IMR-90 (cell line): ENCODE measurements at regions not wholly inside any gene's neighbourhood (a gene's known extent, or its start where the extent isn't known, plus 50 kb on each side); places are given as distances from the start of the nearest gene placed in this dataset.

Experiments
- BHLHE40 ChIP-seq: fragments of 150-350 bp; IDR thresholded peaks from 2 replicates; pipeline ENCODE4 v1.6.1; 2016; ENCODE audit warnings: mild to moderate bottlenecking, low read depth, low read length
- POLR2A ChIP-seq: IDR thresholded peaks from 2 replicates; pipeline ENCODE4 v1.6.1; 2012; ENCODE audit warnings: mild to moderate bottlenecking, low read depth, low read length
- RAD21 ChIP-seq: IDR thresholded peaks from 2 replicates; pipeline ENCODE4 v1.6.1; 2012; ENCODE audit warnings: low read length, improper control_type of control experiment
- RCOR1 ChIP-seq: IDR thresholded peaks from 2 replicates; pipeline ENCODE4 v1.6.1; 2012; ENCODE audit warnings: mild to moderate bottlenecking, low read length, improper control_type of control experiment; ENCODE audit not compliant: insufficient replicate concordance
- RFX5 ChIP-seq: IDR thresholded peaks from 2 replicates; pipeline ENCODE4 v1.8.0; 2012; ENCODE audit warnings: low read depth, mild to moderate bottlenecking, low read length, moderate library complexity
- SMC3 ChIP-seq: fragments of 150-350 bp; IDR thresholded peaks from 2 replicates; pipeline ENCODE4 v1.6.1; 2016; ENCODE audit warnings: low read depth, mild to moderate bottlenecking, antibody characterized with exemption, low read length, moderate library complexity
- TF ChIP-seq, protein P1 (sequence below): conservative IDR thresholded peaks from 2 replicates; pipeline ENCODE4 v1.5.1; 2012; ENCODE audit warnings: mild to moderate bottlenecking, low read depth, low read length, improper control_type of control experiment
- TF ChIP-seq, protein P2 (sequence below): fragments of 150-350 bp; IDR thresholded peaks from 2 replicates; pipeline ENCODE4 v1.6.1; 2016; ENCODE audit warnings: low read depth, mild to moderate bottlenecking, low read length, moderate library complexity, borderline replicate concordance

DNA sequence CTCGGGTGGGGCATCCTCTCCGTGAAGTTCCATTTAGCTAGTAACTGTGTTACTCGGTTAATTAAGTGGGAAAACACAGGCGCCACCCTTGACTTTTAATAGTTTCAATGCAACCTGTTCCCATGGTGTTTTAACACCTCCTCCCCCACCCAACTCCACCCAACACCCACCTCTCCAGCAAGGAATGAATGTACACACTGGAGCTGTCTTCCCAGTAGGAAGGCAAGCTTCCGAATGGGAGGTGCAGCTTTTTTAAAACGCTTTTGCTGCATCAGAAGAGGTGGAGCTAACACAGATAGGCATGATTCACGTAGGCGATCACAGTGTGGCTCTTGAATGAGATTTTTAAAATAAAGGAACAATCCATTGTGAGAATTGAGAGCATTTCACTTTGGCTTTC lies 73.8 kb upstream of the AGAP1 start:
- TF ChIP-seq, protein P1, sequence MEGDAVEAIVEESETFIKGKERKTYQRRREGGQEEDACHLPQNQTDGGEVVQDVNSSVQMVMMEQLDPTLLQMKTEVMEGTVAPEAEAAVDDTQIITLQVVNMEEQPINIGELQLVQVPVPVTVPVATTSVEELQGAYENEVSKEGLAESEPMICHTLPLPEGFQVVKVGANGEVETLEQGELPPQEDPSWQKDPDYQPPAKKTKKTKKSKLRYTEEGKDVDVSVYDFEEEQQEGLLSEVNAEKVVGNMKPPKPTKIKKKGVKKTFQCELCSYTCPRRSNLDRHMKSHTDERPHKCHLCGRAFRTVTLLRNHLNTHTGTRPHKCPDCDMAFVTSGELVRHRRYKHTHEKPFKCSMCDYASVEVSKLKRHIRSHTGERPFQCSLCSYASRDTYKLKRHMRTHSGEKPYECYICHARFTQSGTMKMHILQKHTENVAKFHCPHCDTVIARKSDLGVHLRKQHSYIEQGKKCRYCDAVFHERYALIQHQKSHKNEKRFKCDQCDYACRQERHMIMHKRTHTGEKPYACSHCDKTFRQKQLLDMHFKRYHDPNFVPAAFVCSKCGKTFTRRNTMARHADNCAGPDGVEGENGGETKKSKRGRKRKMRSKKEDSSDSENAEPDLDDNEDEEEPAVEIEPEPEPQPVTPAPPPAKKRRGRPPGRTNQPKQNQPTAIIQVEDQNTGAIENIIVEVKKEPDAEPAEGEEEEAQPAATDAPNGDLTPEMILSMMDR = no peak
- TF ChIP-seq RAD21 = no peak
- no peak for TF ChIP-seq POLR2A
- TF ChIP-seq, protein P2, sequence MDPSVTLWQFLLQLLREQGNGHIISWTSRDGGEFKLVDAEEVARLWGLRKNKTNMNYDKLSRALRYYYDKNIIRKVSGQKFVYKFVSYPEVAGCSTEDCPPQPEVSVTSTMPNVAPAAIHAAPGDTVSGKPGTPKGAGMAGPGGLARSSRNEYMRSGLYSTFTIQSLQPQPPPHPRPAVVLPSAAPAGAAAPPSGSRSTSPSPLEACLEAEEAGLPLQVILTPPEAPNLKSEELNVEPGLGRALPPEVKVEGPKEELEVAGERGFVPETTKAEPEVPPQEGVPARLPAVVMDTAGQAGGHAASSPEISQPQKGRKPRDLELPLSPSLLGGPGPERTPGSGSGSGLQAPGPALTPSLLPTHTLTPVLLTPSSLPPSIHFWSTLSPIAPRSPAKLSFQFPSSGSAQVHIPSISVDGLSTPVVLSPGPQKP = no peak
- TF ChIP-seq SMC3 = no peak
- TF ChIP-seq RFX5 = no peak
- no peak for TF ChIP-seq BHLHE40
- TF ChIP-seq RCOR1 = no peak
